ENCODE measurements at regions not wholly inside any gene's neighbourhood (a gene's known extent, or its start where the extent isn't known, plus 50 kb on each side); places are given as distances from the start of the nearest gene placed in this dataset.

DNA sequence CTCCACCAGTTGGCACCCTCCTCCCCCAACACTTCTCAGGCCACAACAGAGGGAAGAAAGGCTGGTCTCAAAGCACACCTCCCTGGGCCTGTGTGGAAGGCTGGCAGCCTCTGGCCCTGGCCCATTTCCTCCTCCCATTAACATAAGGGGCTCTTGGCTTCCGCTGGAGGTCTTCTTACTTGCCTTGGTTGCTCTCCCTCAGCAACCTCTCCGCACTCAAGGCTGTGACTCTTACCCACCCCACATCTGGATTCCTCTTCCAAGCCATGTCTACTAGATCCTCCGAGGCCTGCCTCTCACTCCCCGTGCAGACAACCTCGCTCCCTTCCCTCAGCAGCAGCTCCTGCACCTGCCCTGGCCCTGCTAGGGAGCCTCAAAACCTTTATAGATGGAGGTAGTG lies 76.7 kb upstream of the PRNP start:
- TF ChIP-seq CTCF (IDR thresholded peaks at IDR 0.05; ENCODE audit: borderline replicate concordance, extremely low read depth, low read length, poor library complexity, severe bottlenecking) = no peak
- TF ChIP-seq EZH2 (IDR thresholded peaks at IDR 0.05; ENCODE audit: borderline replicate concordance, low read depth, low read length, severe bottlenecking) = no peak

Data from DND-41 (cell line).